ENCODE measurements at regions not wholly inside any gene's neighbourhood (a gene's known extent, or its start where the extent isn't known, plus 50 kb on each side); places are given as distances from the start of the nearest gene placed in this dataset.

DNA sequence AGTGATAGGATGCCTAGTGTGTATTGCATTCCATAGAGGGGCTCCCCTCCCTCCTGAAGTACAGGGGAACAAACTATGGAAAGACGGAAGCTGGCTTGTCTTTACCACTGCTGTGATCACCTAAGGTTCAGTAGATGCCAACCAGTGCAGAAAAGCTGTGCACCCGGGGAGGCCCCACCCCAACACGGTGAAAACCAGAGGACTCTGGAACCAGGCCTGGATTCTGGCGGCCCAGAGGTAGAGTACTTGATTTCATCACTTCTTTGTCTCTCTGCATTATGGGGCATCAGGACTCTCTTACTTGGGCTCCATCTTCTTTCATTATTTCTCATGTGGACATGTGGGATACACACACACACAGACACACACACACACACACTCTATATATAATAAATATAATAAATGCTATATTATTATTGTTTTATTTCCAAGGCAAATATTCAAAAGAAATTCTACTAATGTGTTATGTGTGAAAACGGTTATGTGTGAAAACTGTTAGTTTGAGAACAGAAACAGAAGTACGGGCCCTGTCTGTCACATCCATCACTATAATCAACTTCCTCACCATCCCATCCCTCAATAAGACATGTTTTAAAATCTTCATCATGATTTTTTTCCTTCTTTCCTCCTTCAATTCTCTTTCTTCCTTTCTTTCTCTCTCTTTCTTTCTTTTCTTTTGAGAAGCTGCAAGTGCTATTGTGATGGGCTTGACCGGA, 152.4 kb upstream of the CMC1 start:
- intact Hi-C loops (cut with micrococcal nuclease), result no loop called here
- ChIA-PET CTCF (no interaction called here), POLR2A (no interaction called here)
- Histone ChIP-seq H2AFZ (ENCODE audit: low read depth, low read length) (no peak overlapping the region), H3K27ac (ENCODE audit: insufficient read depth, low read depth, low read length) (no peak overlapping the region), H3K4me2 (ENCODE audit: insufficient read depth, low read length) (no peak overlapping the region), H3K4me3 (replicated peaks in 1 of 3; ENCODE audit: insufficient read depth in 1 of 3, low read depth in 1 of 3, low read length in 3 of 3) (no peak overlapping the region), H3K36me3 (ENCODE audit: control insufficient read depth in 2 of 2, extremely low read depth in 1 of 2, insufficient read depth in 2 of 2, low read length in 2 of 2) (no peaks in the 10 kb centered on the region), H4K20me1 (replicated peaks; ENCODE audit: control insufficient read depth, extremely low read depth, insufficient read depth, low read length) (no peaks in the 10 kb centered on the region), H3K9me1 (replicated peaks; ENCODE audit: control insufficient read depth, extremely low read depth, insufficient read depth, low read length) (no peaks in the 10 kb centered on the region), H3K9me3 (replicated peaks; ENCODE audit: control insufficient read depth, insufficient read depth, low read length) (no peaks in the 10 kb centered on the region), H3K79me2 (ENCODE audit: control insufficient read depth, insufficient read depth, low read length) (no peaks in the 10 kb centered on the region), H3K9ac (replicated peaks; ENCODE audit: extremely low read depth, insufficient read depth, low read length) (no peak overlapping the region), H3K27me3 (ENCODE audit: control insufficient read depth in 2 of 2, insufficient read depth in 2 of 2, low read length in 2 of 2) (no peaks in the 10 kb centered on the region), H3K4me1 (ENCODE audit: control insufficient read depth, extremely low read depth, insufficient read depth, low read length) (no peaks in the 10 kb centered on the region)
- TF ChIP-seq EZH2 (IDR thresholded peaks at IDR 0.05; ENCODE audit: borderline replicate concordance, low read depth, low read length, severe bottlenecking), result no peak
- TF ChIP-seq JUN (IDR thresholded peaks at IDR 0.05; ENCODE audit: borderline replicate concordance, insufficient read depth, insufficient read length, low read depth), result no peak
- no peak for TF ChIP-seq POLR2AphosphoS5 (IDR thresholded peaks at IDR 0.05; ENCODE audit: insufficient read depth, low read depth, low read length)
- no peak for FAIRE-seq
- DNase-seq (ENCODE audit: low read depth, low spot score), result no peak
- BruUV-seq (replicated peaks), result no TSS peak
- dilution Hi-C loops (cut with MboI; ENCODE audit: extremely low pct_ligation_motif_present, low sequenced_read_pairs), result no loop called here

DNA sequence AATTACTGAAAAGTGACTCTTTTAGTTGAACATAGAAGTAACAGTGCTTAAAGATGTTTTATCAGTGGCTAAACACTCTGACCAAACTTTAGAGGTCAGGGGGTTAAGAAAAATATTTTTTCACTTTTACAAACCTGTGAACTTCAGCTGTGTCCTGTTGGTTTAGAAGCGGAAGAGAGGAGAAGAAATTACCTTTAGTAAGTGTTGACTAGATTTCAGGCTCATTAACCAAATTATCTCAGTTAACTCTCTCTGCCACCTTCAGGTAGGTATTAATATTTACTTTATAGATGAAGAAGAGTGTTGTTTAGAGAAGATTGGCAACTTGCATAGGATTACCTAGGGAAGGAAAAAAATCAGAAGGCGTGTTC, 151.9 kb upstream of the CMC1 start:
- Histone ChIP-seq H3K36me3 (ENCODE audit: control insufficient read depth in 2 of 2, extremely low read depth in 1 of 2, insufficient read depth in 2 of 2, low read length in 2 of 2) (no peaks in the 10 kb centered on the region), H3K4me2 (ENCODE audit: insufficient read depth, low read length) (no peak overlapping the region), H3K27ac (ENCODE audit: insufficient read depth, low read depth, low read length) (no peak overlapping the region), H3K79me2 (ENCODE audit: control insufficient read depth, insufficient read depth, low read length) (no peaks in the 10 kb centered on the region), H3K9me3 (replicated peaks; ENCODE audit: control insufficient read depth, insufficient read depth, low read length) (no peaks in the 10 kb centered on the region), H3K27me3 (ENCODE audit: control insufficient read depth in 2 of 2, insufficient read depth in 2 of 2, low read length in 2 of 2) (no peaks in the 10 kb centered on the region), H3K9ac (replicated peaks; ENCODE audit: extremely low read depth, insufficient read depth, low read length) (no peak overlapping the region), H4K20me1 (replicated peaks; ENCODE audit: control insufficient read depth, extremely low read depth, insufficient read depth, low read length) (no peaks in the 10 kb centered on the region), H3K4me3 (replicated peaks in 1 of 3; ENCODE audit: insufficient read depth in 1 of 3, low read depth in 1 of 3, low read length in 3 of 3) (no peak overlapping the region), H3K9me1 (replicated peaks; ENCODE audit: control insufficient read depth, extremely low read depth, insufficient read depth, low read length) (no peaks in the 10 kb centered on the region), H3K4me1 (ENCODE audit: control insufficient read depth, extremely low read depth, insufficient read depth, low read length) (no peaks in the 10 kb centered on the region), H2AFZ (ENCODE audit: low read depth, low read length) (no peak overlapping the region)
- POLR2A ChIA-PET, result no interaction called here
- CTCF ChIA-PET, result no interaction called here
- TF ChIP-seq POLR2AphosphoS5 (IDR thresholded peaks at IDR 0.05; ENCODE audit: insufficient read depth, low read depth, low read length), result no peak
- TF ChIP-seq MYC (IDR thresholded peaks at IDR 0.05; ENCODE audit: low read depth, low read length), result no peak
- TF ChIP-seq EZH2 (IDR thresholded peaks at IDR 0.05; ENCODE audit: borderline replicate concordance, low read depth, low read length, severe bottlenecking), result no peak
- TF ChIP-seq, protein P1, sequence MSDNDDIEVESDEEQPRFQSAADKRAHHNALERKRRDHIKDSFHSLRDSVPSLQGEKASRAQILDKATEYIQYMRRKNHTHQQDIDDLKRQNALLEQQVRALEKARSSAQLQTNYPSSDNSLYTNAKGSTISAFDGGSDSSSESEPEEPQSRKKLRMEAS (IDR thresholded peaks at IDR 0.05; ENCODE audit: insufficient read depth, insufficient read length), result no peak
- no peak for TF ChIP-seq FOS (IDR thresholded peaks at IDR 0.05; ENCODE audit: borderline replicate concordance, insufficient read depth, low read length)
- no peak for TF ChIP-seq GATA2 (IDR thresholded peaks at IDR 0.05; ENCODE audit: insufficient read depth, insufficient read length, low read depth, low read length)
- TF ChIP-seq POLR2A (IDR thresholded peaks at IDR 0.05; ENCODE audit: low read depth, low read length), result no peak
- TF ChIP-seq, protein P2, sequence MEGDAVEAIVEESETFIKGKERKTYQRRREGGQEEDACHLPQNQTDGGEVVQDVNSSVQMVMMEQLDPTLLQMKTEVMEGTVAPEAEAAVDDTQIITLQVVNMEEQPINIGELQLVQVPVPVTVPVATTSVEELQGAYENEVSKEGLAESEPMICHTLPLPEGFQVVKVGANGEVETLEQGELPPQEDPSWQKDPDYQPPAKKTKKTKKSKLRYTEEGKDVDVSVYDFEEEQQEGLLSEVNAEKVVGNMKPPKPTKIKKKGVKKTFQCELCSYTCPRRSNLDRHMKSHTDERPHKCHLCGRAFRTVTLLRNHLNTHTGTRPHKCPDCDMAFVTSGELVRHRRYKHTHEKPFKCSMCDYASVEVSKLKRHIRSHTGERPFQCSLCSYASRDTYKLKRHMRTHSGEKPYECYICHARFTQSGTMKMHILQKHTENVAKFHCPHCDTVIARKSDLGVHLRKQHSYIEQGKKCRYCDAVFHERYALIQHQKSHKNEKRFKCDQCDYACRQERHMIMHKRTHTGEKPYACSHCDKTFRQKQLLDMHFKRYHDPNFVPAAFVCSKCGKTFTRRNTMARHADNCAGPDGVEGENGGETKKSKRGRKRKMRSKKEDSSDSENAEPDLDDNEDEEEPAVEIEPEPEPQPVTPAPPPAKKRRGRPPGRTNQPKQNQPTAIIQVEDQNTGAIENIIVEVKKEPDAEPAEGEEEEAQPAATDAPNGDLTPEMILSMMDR (IDR thresholded peaks at IDR 0.05; ENCODE audit: extremely low read depth in 1 of 2, insufficient read depth in 1 of 2, low read depth in 1 of 2, low read length in 2 of 2), result no peak
- no peak for TF ChIP-seq JUN (IDR thresholded peaks at IDR 0.05; ENCODE audit: borderline replicate concordance, insufficient read depth, insufficient read length, low read depth)
- FAIRE-seq (no peak), DNase-seq (ENCODE audit: low read depth, low spot score) (no peak)
- BruUV-seq (replicated peaks), result no TSS peak
- dilution Hi-C loops (cut with MboI; ENCODE audit: extremely low pct_ligation_motif_present, low sequenced_read_pairs) (no loop called here), intact Hi-C loops (cut with micrococcal nuclease) (no loop called here)
